ENCODE measurements at regions not wholly inside any gene's neighbourhood (a gene's known extent, or its start where the extent isn't known, plus 50 kb on each side); places are given as distances from the start of the nearest gene placed in this dataset.

- Histone ChIP-seq H3K4me3 (no peak overlapping the region), H3K4me1 (replicated peaks in 1 of 2; ENCODE audit: control insufficient read depth in 2 of 2, insufficient read depth in 2 of 2, low read length in 2 of 2) (no peaks in the 10 kb centered on the region), H3K4me2 (ENCODE audit: insufficient read depth, low read length) (no peak overlapping the region), H3K27me3 (ENCODE audit: control insufficient read depth in 2 of 2, insufficient read depth in 2 of 2, low read length in 2 of 2) (peaks cover 0 to 12% of the 10 kb centered on the region in 2 experiments; a peak in 2 of 5 replicates), H3K27ac (ENCODE audit: extremely low read depth, low read depth, low read length) (no peak overlapping the region), H3K9ac (ENCODE audit: insufficient read depth in 1 of 2, low read depth in 2 of 2, low read length in 2 of 2) (no peak overlapping the region), H3K9me1 (ENCODE audit: control insufficient read depth, insufficient read depth, low read length) (no peaks in the 10 kb centered on the region), H2AFZ (ENCODE audit: low read depth, low read length) (no peak overlapping the region), H3K36me3 (ENCODE audit: control insufficient read depth, insufficient read depth, low read length) (no peaks in the 10 kb centered on the region), H3K9me3 (replicated peaks; ENCODE audit: control insufficient read depth, insufficient read depth, low read depth, low read length) (no peaks in the 10 kb centered on the region), H4K20me1 (replicated peaks; ENCODE audit: control insufficient read depth, insufficient read depth, low read length) (no peaks in the 10 kb centered on the region), H3K79me2 (ENCODE audit: control insufficient read depth, insufficient read depth, low read length) (no peaks in the 10 kb centered on the region)
- BruUV-seq (replicated peaks), result no TSS peak
- in situ Hi-C loops (cut with MboI), result no loop called here
- FAIRE-seq (no peak), DNase-seq (ENCODE audit: extremely low read depth in 1 of 4, low spot score in 3 of 4) (no peak), ATAC-seq (no peak)
- CTCF ChIA-PET (ENCODE audit: low intra/inter-chr PET ratio), result no interaction called here
- intact Hi-C loops (cut with micrococcal nuclease), result no loop called here
- no peak for TF ChIP-seq SIN3B (IDR thresholded peaks at IDR 0.05; ENCODE audit: low read depth)
- no peak for TF ChIP-seq FOSL1 (tag; conservative IDR thresholded peaks at IDR 0.05)
- TF ChIP-seq, protein P1, sequence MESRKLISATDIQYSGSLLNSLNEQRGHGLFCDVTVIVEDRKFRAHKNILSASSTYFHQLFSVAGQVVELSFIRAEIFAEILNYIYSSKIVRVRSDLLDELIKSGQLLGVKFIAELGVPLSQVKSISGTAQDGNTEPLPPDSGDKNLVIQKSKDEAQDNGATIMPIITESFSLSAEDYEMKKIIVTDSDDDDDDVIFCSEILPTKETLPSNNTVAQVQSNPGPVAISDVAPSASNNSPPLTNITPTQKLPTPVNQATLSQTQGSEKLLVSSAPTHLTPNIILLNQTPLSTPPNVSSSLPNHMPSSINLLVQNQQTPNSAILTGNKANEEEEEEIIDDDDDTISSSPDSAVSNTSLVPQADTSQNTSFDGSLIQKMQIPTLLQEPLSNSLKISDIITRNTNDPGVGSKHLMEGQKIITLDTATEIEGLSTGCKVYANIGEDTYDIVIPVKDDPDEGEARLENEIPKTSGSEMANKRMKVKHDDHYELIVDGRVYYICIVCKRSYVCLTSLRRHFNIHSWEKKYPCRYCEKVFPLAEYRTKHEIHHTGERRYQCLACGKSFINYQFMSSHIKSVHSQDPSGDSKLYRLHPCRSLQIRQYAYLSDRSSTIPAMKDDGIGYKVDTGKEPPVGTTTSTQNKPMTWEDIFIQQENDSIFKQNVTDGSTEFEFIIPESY (CRISPR knock-in tag; IDR thresholded peaks at IDR 0.05), result no peak
- WGBS (ENCODE audit: insufficient coverage, low coverage, missing lambda C conversion rate), result 0% methylated on average over 2 of the region's 3 CpGs
- POLR2A ChIA-PET, result no interaction called here
Measured at GRCh38 chr10:121667948-121668313, 69.7 kb upstream of the FGFR2 start.

DNA sequence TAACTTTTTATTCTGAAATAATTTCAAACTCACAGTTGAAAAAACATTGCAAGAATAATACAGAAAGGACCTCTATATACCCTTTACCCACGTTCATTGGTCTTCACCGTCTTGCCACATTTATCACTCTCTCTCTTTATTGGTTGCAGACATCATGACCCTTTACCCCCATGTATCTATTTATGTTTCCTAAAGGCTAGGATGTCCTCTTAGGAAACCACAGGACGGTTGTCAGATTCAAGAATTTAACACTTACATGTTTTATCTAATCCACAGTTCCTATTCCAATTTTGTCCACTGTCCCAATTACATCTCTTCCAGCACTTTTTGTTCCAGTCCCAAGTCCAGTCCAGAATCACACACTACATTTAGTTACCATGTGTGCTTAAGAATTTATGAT lies 67.6 kb upstream of the FGFR2 start:
- no peak overlapping the region for H2AFZ ChIP-seq (ENCODE audit: low read depth, low read length)
- in situ Hi-C loops (cut with MboI), result no loop called here
- BruUV-seq (replicated peaks), result no TSS peak
- no peak for DNase-seq (ENCODE audit: extremely low read depth in 1 of 4, low spot score in 3 of 4)
- H3K9ac ChIP-seq (ENCODE audit: insufficient read depth in 1 of 2, low read depth in 2 of 2, low read length in 2 of 2), result no peak overlapping the region
- no peak for FAIRE-seq
- H3K4me2 ChIP-seq (ENCODE audit: insufficient read depth, low read length), result no peak overlapping the region
- no peaks in the 10 kb centered on the region for H3K9me3 ChIP-seq (replicated peaks; ENCODE audit: control insufficient read depth, insufficient read depth, low read depth, low read length)
- ATAC-seq, result no peak
- no peak overlapping the region for H3K4me3 ChIP-seq
- H3K27ac ChIP-seq (ENCODE audit: extremely low read depth, low read depth, low read length), result no peak overlapping the region
- intact Hi-C loops (cut with micrococcal nuclease), result no loop called here
- ChIA-PET CTCF (ENCODE audit: low intra/inter-chr PET ratio) (no interaction called here), POLR2A (no interaction called here)
- H3K4me1 ChIP-seq (replicated peaks in 1 of 2; ENCODE audit: control insufficient read depth in 2 of 2, insufficient read depth in 2 of 2, low read length in 2 of 2), result no peaks in the 10 kb centered on the region
- no peaks in the 10 kb centered on the region for H3K79me2 ChIP-seq (ENCODE audit: control insufficient read depth, insufficient read depth, low read length)
- H3K36me3 ChIP-seq (ENCODE audit: control insufficient read depth, insufficient read depth, low read length), result no peaks in the 10 kb centered on the region
- 3% methylated on average over 3 of the region's 3 CpGs for WGBS (ENCODE audit: insufficient coverage, low coverage, missing lambda C conversion rate)
- no peaks in the 10 kb centered on the region for H3K9me1 ChIP-seq (ENCODE audit: control insufficient read depth, insufficient read depth, low read length)
- H4K20me1 ChIP-seq (replicated peaks; ENCODE audit: control insufficient read depth, insufficient read depth, low read length), result no peaks in the 10 kb centered on the region
- H3K27me3 ChIP-seq (ENCODE audit: control insufficient read depth in 2 of 2, insufficient read depth in 2 of 2, low read length in 2 of 2), result peaks cover 0 to 24% of the 10 kb centered on the region in 2 experiments; a peak in 2 of 5 replicates
- TF ChIP-seq DPF2 (IDR thresholded peaks at IDR 0.05) (no peak), SAFB (IDR thresholded peaks at IDR 0.05; ENCODE audit: borderline replicate concordance, low read depth, low read length) (no peak), CBFA2T3 (IDR thresholded peaks at IDR 0.05) (no peak), KHSRP (IDR thresholded peaks at IDR 0.05) (no peak), LARP7 (IDR thresholded peaks at IDR 0.05) (no peak), MED1 (CRISPR knock-in tag; IDR thresholded peaks at IDR 0.05; ENCODE audit: borderline replicate concordance) (no peak), RBFOX2 (IDR thresholded peaks at IDR 0.05; ENCODE audit: low read depth, low read length) (no peak), ZNF57 (CRISPR knock-in tag; IDR thresholded peaks at IDR 0.05) (no peak), JUN (IDR thresholded peaks at IDR 0.05; ENCODE audit: borderline replicate concordance, low read depth, low read length) (no peak), JUN (CRISPR knock-in tag; IDR thresholded peaks at IDR 0.05; ENCODE audit: borderline replicate concordance) (no peak), MAZ (CRISPR knock-in tag; conservative IDR thresholded peaks at IDR 0.05 in 1 of 2, IDR thresholded peaks at IDR 0.05 in 1 of 2) (no peak), ZNF263 (CRISPR knock-in tag; IDR thresholded peaks at IDR 0.05; ENCODE audit: borderline replicate concordance) (no peak), NFE2L1 (tag; IDR thresholded peaks at IDR 0.05; ENCODE audit: borderline replicate concordance, low read depth) (no peak)

Measured in K562 (cell line).